ENCODE measurements at regions not wholly inside any gene's neighbourhood (a gene's known extent, or its start where the extent isn't known, plus 50 kb on each side); places are given as distances from the start of the nearest gene placed in this dataset.

DNA sequence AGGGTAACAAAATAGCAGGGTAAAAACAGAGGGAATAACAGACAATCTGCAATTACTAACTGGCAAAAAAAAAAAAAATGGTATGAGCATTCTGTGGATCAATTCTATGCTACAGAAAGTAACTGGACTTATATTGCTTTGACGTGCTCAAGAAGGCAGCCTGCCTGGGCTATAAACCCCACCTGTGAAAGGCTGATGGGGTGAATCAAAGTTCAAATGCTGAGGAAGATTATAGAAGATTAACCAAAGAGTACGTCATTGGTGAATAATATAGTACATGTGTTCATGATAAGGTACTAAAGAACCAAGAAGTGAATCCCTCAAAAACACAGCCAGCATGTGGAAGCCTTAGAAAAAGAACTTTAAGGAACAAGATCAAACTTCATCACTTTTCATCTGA, 441.9 kb upstream of the PTCHD4 start:
- TF ChIP-seq CREB1 (IDR thresholded peaks at IDR 0.05; ENCODE audit: low read depth) (no peak), EP300 (IDR thresholded peaks at IDR 0.05; ENCODE audit: borderline replicate concordance) (no peak)

All from Ishikawa (cell line).